Keratinocyte (primary cell): ENCODE measurements at regions not wholly inside any gene's neighbourhood (a gene's known extent, or its start where the extent isn't known, plus 50 kb on each side); places are given as distances from the start of the nearest gene placed in this dataset.

Experiments
- DNase-seq: peaks from one replicate; pipeline ENCODE4 v3.0.0-alpha.2; 2011; ENCODE audit warnings: low read depth, missing footprints, low spot score
- FAIRE-seq: peaks from 2 replicates; lab custom pipeline; 2011; peaks lifted over from hg19 to GRCh38; lab: Jason Lieb, UNC
- H2AFZ ChIP-seq: 2 replicates; pipeline ENCODE4 v1.6.0; 2012; ENCODE audit warnings: low read length, control low read depth, inconsistent platforms; ENCODE audit not compliant: control insufficient read depth
- H3K27ac ChIP-seq: 2 replicates; pipeline ENCODE4 v1.5.1; 2011; ENCODE audit warnings: low read length; ENCODE audit not compliant: control insufficient read depth, insufficient read depth
- H3K27me3 ChIP-seq: 3 replicates; pipeline ENCODE4 v1.6.0; 2011; ENCODE audit warnings: low read length; ENCODE audit not compliant: control insufficient read depth, insufficient read depth; ENCODE audit errors: extremely low read depth
- H3K36me3 ChIP-seq, 2 experiments: 2 replicates in 1 of 2; 3 replicates in 1 of 2; pipeline ENCODE4 v1.5.1; 2011; ENCODE audit warnings: low read length in 2 of 2, mild to moderate bottlenecking in 1 of 2; ENCODE audit not compliant: control insufficient read depth in 2 of 2, insufficient read depth in 2 of 2; ENCODE audit errors: extremely low read depth in 1 of 2
- H3K4me1 ChIP-seq: 3 replicates; pipeline ENCODE4 v1.5.1; 2011; ENCODE audit warnings: low read length; ENCODE audit not compliant: control insufficient read depth, insufficient read depth; ENCODE audit errors: extremely low read depth
- H3K4me2 ChIP-seq: 3 replicates; pipeline ENCODE4 v1.6.0; 2011; ENCODE audit warnings: low read depth, low read length; ENCODE audit not compliant: control insufficient read depth, insufficient read depth; ENCODE audit errors: extremely low read depth
- H3K4me3 ChIP-seq, 3 experiments: fragments of 200-600 bp in 1 of 3; sonication (generic) in 1 of 3; 2 replicates in 2 of 3; 3 replicates in 1 of 3; pipeline ENCODE4 v1.5.1; 2011 to 2016; ENCODE audit warnings: low read length in 3 of 3, mild to moderate bottlenecking in 3 of 3, control low read depth in 2 of 3, inconsistent platforms in 1 of 3, low read depth in 1 of 3, mixed read lengths in 1 of 3, mixed run types in 1 of 3, moderate library complexity in 1 of 3; ENCODE audit not compliant: control insufficient read depth in 2 of 3, insufficient read depth in 2 of 3; ENCODE audit errors: extremely low read depth in 1 of 3
- H3K79me2 ChIP-seq: 2 replicates; pipeline ENCODE4 v1.6.0; 2012; ENCODE audit warnings: low read length; ENCODE audit not compliant: control insufficient read depth, insufficient read depth
- H3K9ac ChIP-seq: 3 replicates; pipeline ENCODE4 v1.6.0; 2011; ENCODE audit warnings: low read length; ENCODE audit not compliant: control insufficient read depth, insufficient read depth; ENCODE audit errors: extremely low read depth
- H3K9me1 ChIP-seq: 3 replicates; pipeline ENCODE4 v1.6.0; 2011; ENCODE audit warnings: low read length; ENCODE audit not compliant: control insufficient read depth, insufficient read depth; ENCODE audit errors: extremely low read depth
- H3K9me3 ChIP-seq: 2 replicates; pipeline ENCODE4 v1.5.1; 2012; ENCODE audit warnings: low read depth, low read length; ENCODE audit not compliant: control insufficient read depth
- H4K20me1 ChIP-seq: 3 replicates; pipeline ENCODE4 v1.6.0; 2011; ENCODE audit warnings: low read length; ENCODE audit not compliant: control insufficient read depth, insufficient read depth; ENCODE audit errors: extremely low read depth
- CTCF ChIP-seq, 3 experiments: IDR thresholded peaks in 1 of 3; conservative IDR thresholded peaks in 1 of 3; optimal IDR thresholded peaks in 1 of 3; 2 replicates in 2 of 3; 3 replicates in 1 of 3; pipeline versions ENCODE3 to v1.5.1; 2011; ENCODE audit warnings: low read length in 3 of 3, mild to moderate bottlenecking in 3 of 3, moderate library complexity in 2 of 3, control low read depth in 1 of 3, inconsistent platforms in 1 of 3; ENCODE audit not compliant: insufficient read depth in 2 of 3; ENCODE audit errors: extremely low read depth in 1 of 3
- EZH2 ChIP-seq: IDR thresholded peaks from one replicate; pipeline ENCODE4 v1.6.1; 2012; ENCODE audit warnings: inconsistent platforms, mild to moderate bottlenecking, low read length, moderate library complexity
- dilution Hi-C: fragments of 300-500 bp; cut with MboI; formaldehyde crosslinking; loops from one replicate; pipeline ENCODE4 v1.7.0; 2020; ENCODE audit warnings: low sequenced_read_pairs; ENCODE audit not compliant: extremely low pct_ligation_motif_present

- Histone ChIP-seq H2AFZ (no peak overlapping the region), H3K36me3 (no peaks in the 10 kb centered on the region), H3K9ac (no peak overlapping the region), H3K4me2 (no peak overlapping the region), H3K79me2 (no peaks in the 10 kb centered on the region), H3K9me3 (no peaks in the 10 kb centered on the region), H3K4me3 (no peak overlapping the region), H4K20me1 (no peaks in the 10 kb centered on the region), H3K27ac (no peak overlapping the region), H3K9me1 (no peaks in the 10 kb centered on the region), H3K4me1 (peaks cover 11% of the 10 kb centered on the region), H3K27me3 (no peaks in the 10 kb centered on the region)
- DNase-seq (no peak), FAIRE-seq (no peak)
- dilution Hi-C loops = no loop called here
- TF ChIP-seq CTCF (optimal IDR thresholded peaks at IDR 0.05 in 1 of 3, IDR thresholded peaks at IDR 0.05 in 1 of 3, conservative IDR thresholded peaks at IDR 0.05 in 1 of 3; ENCODE audit: extremely low read depth in 1 of 3, insufficient read depth in 2 of 3, low read length in 3 of 3) (no peak), EZH2 (no peak)
Observed at GRCh38 chr2:207370646-207371045, 159.1 kb upstream of the CREB1 start.

DNA sequence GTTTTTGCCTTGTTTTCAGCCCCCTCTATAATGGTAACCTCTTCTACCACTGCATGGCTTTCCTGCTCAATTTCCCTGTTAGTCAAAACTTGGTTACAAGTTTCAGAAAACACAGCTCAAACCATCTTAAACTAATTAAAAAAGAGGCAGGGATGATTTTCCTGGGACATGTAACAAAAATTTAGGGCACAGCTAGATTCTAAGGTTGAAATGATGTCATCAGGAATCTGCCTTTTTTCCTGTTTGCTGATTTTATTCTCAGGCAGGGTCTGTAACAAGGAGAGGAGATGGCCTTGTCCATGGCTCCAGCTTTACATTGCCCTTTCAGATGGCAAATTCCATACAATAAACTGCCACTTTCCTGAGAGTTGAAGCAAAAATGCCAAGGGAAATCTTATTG, 157.9 kb upstream of the CREB1 start:
- H4K20me1 ChIP-seq = no peaks in the 10 kb centered on the region
- dilution Hi-C loops = no loop called here
- FAIRE-seq = no peak

More for the DNA sequence above, 157.9 kb upstream of the CREB1 start:
- DNase-seq = no peak
- no peaks in the 10 kb centered on the region for H3K79me2 ChIP-seq
- peaks cover 15% of the 10 kb centered on the region for H3K4me1 ChIP-seq
- no peak overlapping the region for H3K4me3 ChIP-seq
- TF ChIP-seq EZH2 (no peak), CTCF (optimal IDR thresholded peaks at IDR 0.05 in 1 of 3, IDR thresholded peaks at IDR 0.05 in 1 of 3, conservative IDR thresholded peaks at IDR 0.05 in 1 of 3; ENCODE audit: extremely low read depth in 1 of 3, insufficient read depth in 2 of 3, low read length in 3 of 3) (no peak)
- H3K9ac ChIP-seq = no peak overlapping the region
- H2AFZ ChIP-seq = no peak overlapping the region
- H3K36me3 ChIP-seq = no peaks in the 10 kb centered on the region
- H3K9me1 ChIP-seq = no peaks in the 10 kb centered on the region
- no peaks in the 10 kb centered on the region for H3K27me3 ChIP-seq
- no peak overlapping the region for H3K27ac ChIP-seq
- H3K9me3 ChIP-seq = no peaks in the 10 kb centered on the region
- H3K4me2 ChIP-seq = no peak overlapping the region
